ENCODE measurements at regions not wholly inside any gene's neighbourhood (a gene's known extent, or its start where the extent isn't known, plus 50 kb on each side); places are given as distances from the start of the nearest gene placed in this dataset.

DNA sequence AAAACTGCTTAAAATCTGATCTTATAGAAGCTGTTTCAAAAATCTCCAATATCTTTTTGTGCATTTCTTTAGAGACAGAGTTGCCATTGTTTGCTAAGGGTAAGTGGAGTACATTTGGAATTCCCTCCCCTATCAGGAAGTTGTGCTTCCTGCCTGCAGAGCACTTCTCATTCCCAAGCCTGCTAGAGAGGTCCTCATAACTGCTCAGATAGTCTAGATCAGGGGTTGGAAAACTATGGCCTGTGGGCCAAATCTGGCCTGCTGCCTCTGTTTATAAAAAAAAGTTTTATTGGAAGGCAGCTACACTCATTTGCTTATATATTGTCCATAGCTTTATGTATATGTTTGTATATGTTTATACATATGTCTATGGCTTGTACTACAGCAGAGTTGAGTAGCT is 333.7 kb upstream of the PROK2 start:
- no peak for DNase-seq

DNA sequence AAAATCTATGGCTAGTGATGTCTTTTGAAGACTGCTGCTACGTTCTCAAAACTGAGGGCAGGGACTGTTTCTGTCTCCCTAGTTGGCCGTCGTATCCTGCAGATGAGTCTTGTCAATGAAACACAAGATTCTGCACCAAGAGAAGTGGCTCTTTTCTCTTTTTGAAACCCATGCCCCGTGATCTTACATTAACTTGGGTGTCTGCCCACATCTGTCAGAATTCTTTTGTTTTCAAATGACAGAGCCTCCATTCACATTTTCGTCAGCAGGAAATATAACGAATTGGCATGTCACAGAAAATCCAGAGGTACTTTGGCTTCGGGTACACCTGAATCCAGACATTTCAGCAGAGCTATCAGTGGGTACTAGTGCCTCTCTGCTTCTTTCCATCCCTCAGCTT is 331.3 kb upstream of the PROK2 start:
- no peak for DNase-seq

DNA sequence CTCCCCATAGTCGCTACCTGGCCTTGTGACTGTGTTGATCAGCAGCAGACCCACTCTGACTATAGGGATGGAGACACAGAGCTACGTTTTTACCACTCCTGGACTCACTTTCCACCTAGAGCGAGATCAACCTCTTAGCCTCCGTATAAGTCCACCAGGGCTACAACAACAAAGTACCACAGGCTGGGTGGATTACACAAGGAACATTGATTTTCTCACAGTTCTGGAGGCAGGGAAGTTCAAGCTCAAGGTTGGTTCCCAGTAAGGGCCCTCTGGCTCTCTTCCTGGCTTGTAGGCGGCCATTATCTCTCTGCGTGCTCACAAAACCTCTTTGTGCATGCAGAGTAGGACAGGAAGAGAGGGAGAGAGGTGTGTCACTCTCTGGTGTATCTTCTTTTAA is 330.4 kb upstream of the PROK2 start:
- DNase-seq: no peak

DNA sequence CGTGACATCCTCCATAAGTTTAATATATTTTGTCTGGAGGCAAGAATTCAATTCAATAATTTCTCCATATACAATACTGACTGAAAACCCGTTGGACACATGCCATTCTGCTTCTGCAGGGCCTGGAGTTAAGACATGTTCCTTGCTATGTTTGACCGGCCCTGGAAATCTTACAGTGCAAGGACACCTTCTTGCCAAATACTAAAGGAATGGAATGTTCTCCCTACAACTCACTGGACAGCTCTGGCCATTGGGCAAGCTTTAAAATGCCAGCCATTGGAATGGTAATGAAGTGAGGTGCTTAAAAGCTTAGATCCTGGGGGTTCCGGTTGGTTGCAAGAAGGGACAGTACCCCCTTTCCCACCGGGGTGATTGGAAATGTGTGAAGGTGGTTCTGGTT is 329.8 kb upstream of the PROK2 start:
- DNase-seq: no peak

DNA sequence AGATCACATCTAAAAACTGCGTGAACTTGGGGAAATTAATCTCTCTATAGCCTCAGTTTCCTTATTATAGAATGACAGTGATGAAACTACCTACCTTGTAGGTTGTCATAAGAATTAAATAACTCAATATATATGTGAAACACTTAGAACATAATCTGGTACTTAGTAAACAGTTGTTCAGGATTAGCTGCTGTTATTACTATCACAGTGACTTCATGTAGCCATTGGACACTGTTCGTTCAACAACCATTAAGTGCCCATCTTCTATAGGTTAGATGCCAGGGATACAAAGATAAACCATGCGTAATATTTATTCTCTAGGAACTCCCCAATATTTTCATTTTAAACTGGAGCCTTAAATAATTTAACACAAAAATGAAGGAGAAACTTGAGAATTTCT is 329.0 kb upstream of the PROK2 start:
- no peak for DNase-seq

DNA sequence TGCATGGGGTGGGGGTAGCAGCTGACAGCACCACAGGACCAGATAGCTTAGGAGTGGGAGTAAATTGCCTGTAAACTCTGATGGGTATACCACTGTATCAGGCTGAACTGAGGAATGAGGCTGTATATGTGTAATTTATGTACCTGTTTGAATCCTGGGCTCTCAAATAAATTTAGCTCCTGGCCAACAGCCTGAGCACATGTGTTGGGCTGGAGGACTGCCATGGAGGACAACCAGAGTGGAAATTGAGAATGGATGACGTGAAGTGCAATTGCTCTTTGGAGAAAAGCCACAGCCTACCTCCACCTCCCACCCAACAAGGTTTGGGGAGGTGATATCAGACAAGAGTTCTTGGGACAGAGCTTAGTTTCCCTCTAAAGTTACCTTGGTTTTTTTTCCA is 328.6 kb upstream of the PROK2 start:
- DNase-seq: no peak

DNA sequence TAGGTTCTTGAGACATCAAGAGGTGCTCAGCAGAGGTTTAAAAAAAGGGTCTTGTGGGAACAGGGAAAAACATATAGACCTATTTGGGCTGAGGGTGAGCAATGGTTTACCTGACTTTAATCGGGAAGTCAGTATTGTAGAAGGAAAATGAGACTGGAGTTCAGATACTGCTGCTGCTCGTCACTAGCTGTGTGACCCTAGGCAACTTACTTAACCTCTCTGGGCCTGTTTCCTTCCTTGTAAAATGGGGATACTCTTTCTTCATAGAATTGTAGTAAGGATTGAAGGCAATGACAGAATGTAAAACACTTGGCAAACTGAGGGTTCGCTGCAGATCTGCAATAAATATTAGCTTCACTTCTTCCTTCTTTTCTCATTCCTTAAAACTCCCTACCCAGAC is 327.5 kb upstream of the PROK2 start:
- no peak for DNase-seq

DNA sequence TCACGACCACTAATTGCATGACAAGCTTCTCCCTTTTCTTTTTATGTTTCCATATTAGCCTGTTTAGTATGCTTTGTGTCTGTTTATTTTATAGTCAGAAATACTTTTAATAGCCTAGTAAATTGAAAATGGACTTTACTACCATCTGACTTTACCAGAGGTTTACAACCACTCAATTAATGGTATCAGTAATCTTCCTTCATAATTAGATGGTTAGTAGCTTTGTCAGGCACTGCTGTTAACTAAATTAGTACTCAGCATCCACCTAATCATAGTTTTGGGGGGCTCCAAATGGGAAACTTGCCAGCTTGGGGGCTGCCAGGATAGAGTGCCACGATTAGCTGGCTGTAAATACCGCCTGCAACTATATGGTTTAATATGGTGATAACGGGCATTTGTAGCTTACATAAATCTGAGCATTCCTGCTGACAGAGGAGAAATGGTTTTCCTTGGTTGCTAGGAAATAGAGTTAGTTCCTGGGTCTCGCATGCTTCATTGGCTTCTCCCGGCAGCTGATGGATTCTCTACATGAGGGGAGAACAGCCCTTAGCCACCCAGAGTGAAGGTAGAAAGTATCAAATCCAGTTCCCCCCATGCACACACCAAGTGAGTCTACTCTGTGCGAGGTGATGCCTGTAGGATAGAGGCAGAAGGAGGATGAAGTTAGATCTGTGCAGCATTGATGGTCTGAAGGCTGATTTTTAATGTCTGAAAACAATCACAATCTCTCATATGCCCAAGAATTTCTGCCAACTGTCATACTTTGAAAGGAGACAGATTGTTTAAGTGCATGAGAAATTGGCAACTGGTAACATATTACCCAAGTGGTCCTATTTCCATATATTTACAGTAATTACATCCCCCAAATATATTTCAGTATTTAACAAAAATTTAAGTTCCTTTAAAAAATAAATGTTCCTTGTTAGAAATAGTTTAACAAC is 326.6 kb upstream of the PROK2 start:
- DNase-seq: no peak

DNA sequence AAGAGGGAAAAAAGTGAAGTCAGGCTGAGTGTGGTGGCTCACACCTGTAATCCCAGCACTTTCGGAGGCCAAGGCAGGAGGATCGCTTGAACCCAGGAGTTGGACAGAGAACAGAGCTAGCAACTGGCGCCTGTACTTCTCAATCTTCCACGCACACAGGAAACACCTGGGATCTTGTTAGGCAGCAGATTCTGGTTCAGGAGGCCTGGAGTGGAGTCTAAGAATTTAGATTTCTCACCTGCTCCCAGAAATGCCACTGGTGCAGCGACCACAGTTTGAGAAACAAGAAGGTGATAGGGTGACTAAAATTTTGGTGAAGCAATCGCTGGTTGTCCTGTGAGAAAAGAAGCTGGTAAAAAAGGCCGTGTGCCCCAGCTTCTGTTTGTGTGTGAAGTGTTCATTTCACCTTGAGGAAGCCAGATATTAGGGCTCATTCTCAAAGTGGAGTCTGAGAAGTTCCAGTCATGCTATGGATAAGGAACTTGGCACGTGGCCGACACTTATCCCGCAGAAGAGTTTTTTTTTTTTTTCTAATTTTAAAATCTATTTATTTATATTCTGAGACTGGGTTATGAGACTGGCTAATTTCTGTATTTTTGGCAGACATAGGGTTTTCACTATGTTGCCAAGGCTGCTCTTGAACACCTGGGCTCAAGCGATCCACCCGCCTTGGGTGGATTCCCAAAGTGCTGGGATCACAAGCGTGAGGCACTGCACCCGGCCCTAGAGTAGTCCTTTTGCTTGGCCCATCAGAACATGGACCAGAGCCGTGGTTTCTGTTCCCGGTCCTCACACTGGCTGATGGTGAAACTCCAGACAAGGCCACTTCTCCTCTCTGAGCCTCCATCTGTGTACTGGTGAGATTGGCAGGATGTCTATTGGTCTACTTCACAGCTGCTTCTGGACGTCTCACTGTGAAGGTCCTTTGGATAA is 324.6 kb upstream of the PROK2 start:
- DNase-seq: no peak

DNA sequence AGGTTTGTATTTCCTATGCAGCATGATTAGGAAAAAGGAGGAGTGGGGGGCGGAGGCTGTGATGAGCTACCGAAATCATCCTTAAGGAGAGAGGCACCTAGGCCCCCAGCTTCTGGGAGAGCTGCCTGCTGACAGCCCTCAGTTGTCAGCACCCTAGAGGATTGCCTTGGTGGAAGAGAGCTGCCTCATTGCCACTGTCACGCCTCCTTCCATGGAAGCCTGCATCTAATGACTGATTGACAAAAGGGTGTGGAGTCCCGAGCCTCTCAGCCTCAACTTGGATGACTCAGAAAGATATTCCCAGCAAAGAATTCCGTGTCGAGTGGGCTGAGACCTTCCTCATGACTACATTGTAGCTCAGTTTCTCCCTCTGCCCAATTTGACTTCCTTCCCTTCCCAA is 320.4 kb upstream of the PROK2 start:
- no peak for DNase-seq

DNA sequence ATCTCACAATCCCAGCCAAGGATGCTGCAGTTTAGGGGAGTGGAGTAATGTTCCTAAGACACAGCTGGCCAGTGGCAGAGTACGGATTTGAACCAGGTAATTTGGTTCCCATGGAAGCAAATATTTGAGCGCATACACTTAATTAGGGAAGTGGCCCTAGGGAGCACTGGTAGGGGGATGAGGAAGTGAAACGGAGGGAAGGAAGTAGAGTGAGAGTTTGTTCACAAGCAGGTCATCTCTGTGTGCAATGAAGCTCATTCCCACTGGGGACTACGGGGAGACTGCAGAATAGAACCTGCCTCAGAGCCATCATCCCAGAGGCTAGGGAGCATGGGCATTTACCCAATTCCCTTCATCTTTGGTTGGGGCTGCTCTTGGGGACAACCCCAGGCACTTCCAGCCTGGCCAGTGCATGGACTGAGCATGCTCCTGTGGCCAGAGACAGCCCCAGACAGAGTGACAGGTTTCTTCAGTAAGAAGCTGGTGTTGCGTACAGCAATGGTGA is 317.2 kb upstream of the PROK2 start:
- DNase-seq: no peak

DNA sequence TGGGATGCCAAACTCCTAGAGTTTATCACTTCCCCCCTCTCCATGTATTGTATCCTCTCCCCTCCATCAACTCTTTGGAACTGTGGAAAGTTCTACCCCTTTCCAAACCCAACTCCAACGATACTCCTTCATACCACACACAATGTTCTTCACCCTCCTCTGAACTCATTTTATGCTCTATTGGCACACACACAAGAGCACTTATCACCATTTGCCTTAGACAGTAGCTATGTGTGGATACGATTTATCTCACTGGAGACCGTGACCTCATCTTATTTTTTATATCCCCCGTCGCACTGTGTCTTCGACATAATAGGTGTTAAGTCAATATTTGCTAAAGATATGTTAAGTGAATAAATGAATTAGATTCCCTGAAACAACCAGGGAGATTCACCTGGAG is 316.5 kb upstream of the PROK2 start:
- DNase-seq: no peak

DNA sequence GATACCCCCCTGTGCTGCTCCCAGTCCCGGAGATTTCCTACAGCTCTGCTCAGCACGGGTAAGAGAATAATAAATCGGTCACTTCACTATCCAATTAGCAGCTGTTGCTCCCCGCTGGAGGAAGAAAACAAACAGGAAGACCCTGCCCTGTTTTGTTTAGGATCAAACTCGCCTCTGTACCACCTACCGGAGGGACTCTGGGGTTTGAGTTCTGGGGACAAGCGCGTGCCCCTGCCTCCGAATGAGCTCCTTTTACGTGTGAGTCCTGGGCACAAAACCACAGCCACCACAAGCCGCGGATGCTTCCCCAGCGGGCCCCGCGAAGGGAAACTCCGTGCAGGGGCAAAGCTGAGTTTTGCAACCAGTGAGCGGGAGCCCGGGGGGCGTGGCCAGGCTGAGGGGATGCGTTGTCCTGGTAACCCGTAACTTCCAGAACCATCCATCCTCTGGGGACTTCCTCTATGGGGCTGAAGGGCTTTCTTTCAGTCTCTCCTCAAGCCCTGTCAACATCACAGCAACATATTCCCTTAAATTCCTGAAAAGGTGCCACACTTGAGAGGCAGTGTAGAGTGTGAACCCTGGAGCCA is 315.7 kb upstream of the PROK2 start:
- DNase-seq: peak; percentile 87

DNA sequence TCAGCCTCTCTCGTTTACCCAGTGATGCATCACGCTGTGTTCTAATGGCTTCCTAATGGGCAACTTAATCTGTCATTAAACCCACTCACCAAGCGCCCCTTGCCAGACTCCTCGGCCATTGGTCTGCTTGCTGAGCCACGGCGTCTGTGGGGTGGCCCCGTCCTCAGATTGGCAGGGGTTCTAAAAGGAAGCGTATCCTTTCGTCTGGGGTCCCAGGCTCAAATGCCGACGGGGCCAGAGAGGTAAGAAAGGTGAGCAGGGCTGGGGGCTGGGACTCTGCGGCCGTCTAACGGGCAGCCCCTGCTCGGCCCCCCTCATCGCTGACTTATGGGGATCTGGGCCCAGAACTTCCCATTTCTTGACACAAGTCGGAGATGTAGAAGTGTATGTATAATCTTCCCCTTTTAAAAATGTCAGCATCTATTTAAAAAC is 315.1 kb upstream of the PROK2 start:
- no peak for DNase-seq

DNA sequence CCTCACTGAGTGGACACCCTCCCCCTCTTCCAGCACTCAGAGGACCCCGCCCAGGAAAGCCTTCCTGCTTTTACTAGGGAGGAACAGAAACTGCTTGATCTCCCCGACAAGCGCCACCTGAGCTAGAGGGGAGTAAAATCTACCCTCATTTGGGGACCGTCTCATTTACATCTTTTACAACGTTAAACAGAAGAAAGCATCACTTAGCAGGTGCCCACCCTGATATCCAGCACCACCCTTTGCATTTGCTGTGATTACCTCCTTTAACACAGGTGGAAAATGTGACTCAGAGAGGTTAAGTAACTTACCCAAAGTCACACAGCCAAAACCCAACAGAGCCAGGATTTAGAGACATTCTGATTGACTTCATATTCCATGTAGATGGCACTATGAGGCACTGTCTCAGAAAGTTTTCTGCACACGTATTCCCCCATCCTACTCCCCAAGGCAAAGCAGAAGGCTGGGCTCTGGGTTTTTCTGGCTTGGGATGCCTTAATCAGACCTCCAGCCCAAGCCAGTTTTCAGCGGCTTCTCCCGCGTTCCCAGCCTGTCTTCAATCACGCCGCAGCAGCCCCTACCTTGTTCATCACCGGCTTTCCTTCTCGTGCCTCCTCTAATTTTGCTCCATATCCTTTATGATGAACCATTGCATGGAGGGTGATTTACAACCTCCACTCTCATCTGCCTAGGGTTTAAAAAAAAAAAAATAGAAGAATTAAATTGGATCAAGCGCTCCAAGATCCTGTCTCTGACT is 314.6 kb upstream of the PROK2 start:
- DNase-seq: no peak

DNA sequence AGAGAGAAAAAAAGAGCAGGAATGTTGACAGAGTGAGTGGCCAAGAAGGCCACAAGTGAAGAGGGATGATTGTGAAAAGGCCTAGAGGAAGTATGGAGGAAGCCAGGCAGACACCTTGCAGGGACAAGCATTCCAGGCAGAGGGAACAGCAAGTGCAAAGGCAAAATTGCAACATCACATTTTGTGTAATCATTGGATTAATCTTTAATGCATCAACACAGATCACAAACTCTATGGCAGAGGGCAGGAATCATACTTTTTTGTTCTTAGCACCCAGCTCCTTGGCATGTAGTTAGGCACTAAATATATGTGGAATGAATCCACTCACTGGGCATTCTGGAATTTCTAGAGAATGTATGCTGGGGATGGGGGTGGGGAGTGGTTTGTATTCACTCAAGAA is 312.1 kb upstream of the PROK2 start:
- DNase-seq: no peak

DNA sequence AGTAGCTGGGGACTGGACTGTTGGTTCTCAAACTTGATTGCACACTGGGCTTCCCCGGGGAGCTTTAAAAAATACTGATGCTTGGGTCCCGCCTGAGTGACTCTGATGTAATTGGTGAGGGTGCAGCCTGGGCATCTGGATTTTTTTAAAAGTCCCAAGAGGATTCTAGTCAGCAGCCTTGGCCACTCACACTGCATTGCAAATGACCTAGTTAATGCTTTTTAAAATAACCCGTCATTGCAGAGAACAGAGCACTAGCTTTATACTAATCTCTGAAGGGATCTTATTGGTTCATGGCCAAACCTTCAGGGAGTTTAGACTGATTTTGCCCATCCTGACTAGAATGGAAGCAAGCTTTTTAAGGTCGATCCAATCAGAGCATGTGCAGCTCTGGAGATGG is 310.6 kb upstream of the PROK2 start:
- no peak for DNase-seq

DNA sequence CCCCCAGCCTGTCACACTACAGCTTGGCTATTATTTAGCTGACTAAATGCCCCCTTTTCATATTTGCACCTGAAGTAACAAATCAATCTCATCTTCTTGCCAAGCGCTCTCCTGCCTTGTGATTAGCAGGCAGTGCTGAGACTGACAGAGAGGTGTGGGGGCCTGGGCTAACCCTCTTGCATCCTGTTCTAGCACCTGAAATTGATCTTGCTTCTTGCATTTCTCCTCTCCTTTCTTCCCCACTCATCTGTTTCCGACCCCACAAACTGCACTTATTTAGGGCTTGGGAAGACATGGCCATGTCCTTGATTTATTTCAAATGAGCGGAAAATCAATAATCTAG is 309.0 kb upstream of the PROK2 start:
- DNase-seq: no peak

DNA sequence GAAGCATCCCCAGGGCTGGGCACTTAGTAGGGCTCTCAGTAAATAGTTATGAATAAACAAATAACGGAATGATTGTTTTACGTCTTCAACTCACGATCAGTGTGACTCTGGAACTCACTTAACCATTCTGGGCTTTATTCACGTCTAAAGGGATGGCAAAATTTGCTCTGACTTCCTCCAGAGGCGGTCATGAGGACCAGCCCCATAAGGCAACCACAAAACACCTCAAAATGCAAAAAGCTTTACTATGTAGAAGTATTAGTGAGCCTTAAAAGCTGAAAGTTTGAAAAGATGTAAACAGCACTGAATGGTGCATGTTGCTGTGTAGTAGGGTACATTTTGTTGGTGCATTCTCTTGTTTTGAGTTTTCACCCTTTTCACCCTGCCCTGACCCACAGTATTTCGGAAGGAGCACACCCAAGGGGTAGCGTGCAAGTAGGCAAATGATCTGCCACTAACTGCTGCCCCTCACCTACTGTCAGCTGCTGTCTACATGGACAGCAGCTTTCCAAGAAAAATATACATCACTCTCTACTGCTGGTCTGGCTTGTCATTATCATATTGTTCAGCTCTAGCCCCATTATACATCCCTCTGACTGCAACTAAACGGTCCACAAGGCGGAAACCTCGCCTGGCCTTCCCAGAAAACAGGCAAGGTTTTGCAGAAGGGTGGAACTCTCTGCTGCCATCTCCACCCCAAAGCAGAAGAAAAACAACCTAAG is 308.5 kb upstream of the PROK2 start:
- no peak for DNase-seq

DNA sequence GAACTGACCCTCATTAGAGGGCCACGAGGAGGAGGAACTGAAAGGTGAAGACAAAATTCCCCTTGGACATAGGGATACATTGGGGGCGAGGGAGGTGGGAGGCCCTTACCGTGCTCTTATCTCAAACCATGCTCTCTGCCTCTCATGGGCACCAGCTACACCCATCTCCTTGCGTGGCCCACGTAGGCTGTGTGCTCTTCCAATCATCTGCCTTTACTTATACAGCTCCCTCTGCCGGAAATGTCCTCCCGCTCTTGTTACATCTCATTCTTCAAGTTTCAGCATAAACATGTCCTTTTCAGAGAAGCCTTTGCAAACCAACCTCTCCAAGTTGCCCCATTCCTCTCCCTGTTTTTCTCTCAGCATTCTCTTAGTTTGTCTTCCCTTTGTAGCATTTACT is 307.8 kb upstream of the PROK2 start:
- DNase-seq: no peak

DNA sequence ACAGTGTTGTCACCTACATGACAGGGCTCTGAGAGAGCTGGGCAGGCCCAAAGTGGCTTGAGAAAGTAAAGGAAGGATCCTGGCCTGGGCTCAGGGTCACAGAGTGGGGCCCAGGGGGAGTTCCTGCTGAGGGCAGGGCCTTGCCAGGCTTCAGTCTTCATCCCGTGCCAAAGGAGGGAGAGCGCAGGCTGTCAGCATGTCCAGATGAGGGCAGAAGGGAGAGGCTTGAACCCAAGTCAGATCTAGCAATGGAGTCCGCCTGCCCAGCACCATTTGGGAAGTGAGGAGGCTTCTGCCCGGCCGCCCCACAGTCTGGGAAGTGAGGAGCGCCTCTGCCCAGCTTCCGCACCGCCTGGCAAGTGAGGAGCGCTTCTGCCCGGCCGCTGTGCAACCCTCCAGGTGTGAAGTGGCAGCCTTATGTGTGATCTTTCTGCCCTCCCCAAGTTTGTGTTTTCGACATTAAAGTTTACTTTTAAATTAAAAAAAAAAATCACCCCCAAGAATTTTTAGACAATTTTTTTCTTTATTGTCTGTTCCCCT is 303.6 kb upstream of the PROK2 start:
- DNase-seq: no peak

DNA sequence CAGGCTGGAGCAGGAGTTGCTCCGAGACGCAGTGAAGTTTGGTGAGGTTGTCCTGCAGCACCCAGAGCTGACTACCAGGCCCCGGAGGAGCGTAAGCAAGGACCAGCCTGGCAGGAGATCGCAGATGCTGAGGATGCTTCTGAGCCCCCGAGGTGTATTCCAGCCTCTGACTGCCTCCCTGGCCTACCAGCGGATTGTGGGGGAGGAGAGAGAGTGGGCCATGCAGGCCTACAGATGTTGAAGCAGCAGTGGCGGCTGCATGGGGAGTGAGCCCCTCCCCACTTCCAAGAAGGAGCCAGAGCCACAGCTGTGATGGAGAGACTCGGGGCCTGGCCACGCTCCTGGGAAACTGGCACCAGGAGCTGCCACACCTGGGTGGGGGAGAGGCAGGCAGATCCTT is 302.5 kb upstream of the PROK2 start:
- DNase-seq: no peak
